RWPE2 (cell line): ENCODE measurements at regions not wholly inside any gene's neighbourhood (a gene's known extent, or its start where the extent isn't known, plus 50 kb on each side); places are given as distances from the start of the nearest gene placed in this dataset.

Experiments used
- ATAC-seq: fragments of 200-7000 bp; cut with Tn5 transposase; 3 replicates; pipeline ENCODE4 v1.9.1; 2021; ENCODE audit warnings: low read depth
- DNase-seq: peaks from one replicate; pipeline ENCODE4 v3.0.0-alpha.2; 2020; ENCODE audit warnings: low spot score
- H3K27ac ChIP-seq: fragments of 450-650 bp; 2 replicates; pipeline ENCODE4 v1.5.1; 2017; ENCODE audit warnings: mild to moderate bottlenecking; ENCODE audit not compliant: poor library complexity, severe bottlenecking
- H3K27me3 ChIP-seq: fragments of 250-450 bp; sonication (Bioruptor Pico); 2 replicates; pipeline ENCODE4 v1.5.1; 2021; ENCODE audit warnings: mild to moderate bottlenecking, moderate library complexity; ENCODE audit not compliant: insufficient read depth, poor library complexity, severe bottlenecking
- H3K36me3 ChIP-seq: fragments of 250-450 bp; sonication (Bioruptor Pico); 2 replicates; pipeline ENCODE4 v1.5.1; 2020; ENCODE audit warnings: low read depth, mild to moderate bottlenecking, moderate library complexity
- H3K4me1 ChIP-seq: fragments of 250-450 bp; sonication (Bioruptor Pico); 2 replicates; pipeline ENCODE4 v1.5.1; 2021; ENCODE audit warnings: mild to moderate bottlenecking, moderate library complexity; ENCODE audit not compliant: insufficient read depth, poor library complexity, severe bottlenecking
- H3K4me3 ChIP-seq: fragments of 250-450 bp; sonication (Bioruptor Pico); 2 replicates; pipeline ENCODE4 v1.5.1; 2021; ENCODE audit warnings: mild to moderate bottlenecking, moderate library complexity; ENCODE audit not compliant: severe bottlenecking
- H3K9me3 ChIP-seq: fragments of 250-450 bp; sonication (Bioruptor Pico); 2 replicates; pipeline ENCODE4 v1.5.1; 2021; ENCODE audit warnings: mild to moderate bottlenecking, moderate library complexity; ENCODE audit not compliant: severe bottlenecking
- TF ChIP-seq, protein P1 (sequence below): fragments of 450-650 bp; IDR thresholded peaks from one replicate; pipeline ENCODE4 v1.5.1; 2017; ENCODE audit warnings: mild to moderate bottlenecking, moderate library complexity; ENCODE audit not compliant: poor library complexity, severe bottlenecking

GRCh38 chr4:8748236-8748575 lies 123.4 kb downstream of the HMX1 start:
- TF ChIP-seq, protein P1, sequence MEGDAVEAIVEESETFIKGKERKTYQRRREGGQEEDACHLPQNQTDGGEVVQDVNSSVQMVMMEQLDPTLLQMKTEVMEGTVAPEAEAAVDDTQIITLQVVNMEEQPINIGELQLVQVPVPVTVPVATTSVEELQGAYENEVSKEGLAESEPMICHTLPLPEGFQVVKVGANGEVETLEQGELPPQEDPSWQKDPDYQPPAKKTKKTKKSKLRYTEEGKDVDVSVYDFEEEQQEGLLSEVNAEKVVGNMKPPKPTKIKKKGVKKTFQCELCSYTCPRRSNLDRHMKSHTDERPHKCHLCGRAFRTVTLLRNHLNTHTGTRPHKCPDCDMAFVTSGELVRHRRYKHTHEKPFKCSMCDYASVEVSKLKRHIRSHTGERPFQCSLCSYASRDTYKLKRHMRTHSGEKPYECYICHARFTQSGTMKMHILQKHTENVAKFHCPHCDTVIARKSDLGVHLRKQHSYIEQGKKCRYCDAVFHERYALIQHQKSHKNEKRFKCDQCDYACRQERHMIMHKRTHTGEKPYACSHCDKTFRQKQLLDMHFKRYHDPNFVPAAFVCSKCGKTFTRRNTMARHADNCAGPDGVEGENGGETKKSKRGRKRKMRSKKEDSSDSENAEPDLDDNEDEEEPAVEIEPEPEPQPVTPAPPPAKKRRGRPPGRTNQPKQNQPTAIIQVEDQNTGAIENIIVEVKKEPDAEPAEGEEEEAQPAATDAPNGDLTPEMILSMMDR: no peak
- H3K27ac ChIP-seq: no peak overlapping the region
- peaks cover 17% of the 10 kb centered on the region for H3K27me3 ChIP-seq
- no peaks in the 10 kb centered on the region for H3K4me1 ChIP-seq
- H3K4me3 ChIP-seq: no peak overlapping the region
- H3K9me3 ChIP-seq: no peaks in the 10 kb centered on the region
- H3K36me3 ChIP-seq: no peaks in the 10 kb centered on the region
- DNase-seq (no peak), ATAC-seq (no peak)

- TF ChIP-seq, protein P1: no peak
- ATAC-seq: no peak
- no peak for DNase-seq
Measured at GRCh38 chr4:8747467-8748235, 124.0 kb downstream of the HMX1 start.

DNA sequence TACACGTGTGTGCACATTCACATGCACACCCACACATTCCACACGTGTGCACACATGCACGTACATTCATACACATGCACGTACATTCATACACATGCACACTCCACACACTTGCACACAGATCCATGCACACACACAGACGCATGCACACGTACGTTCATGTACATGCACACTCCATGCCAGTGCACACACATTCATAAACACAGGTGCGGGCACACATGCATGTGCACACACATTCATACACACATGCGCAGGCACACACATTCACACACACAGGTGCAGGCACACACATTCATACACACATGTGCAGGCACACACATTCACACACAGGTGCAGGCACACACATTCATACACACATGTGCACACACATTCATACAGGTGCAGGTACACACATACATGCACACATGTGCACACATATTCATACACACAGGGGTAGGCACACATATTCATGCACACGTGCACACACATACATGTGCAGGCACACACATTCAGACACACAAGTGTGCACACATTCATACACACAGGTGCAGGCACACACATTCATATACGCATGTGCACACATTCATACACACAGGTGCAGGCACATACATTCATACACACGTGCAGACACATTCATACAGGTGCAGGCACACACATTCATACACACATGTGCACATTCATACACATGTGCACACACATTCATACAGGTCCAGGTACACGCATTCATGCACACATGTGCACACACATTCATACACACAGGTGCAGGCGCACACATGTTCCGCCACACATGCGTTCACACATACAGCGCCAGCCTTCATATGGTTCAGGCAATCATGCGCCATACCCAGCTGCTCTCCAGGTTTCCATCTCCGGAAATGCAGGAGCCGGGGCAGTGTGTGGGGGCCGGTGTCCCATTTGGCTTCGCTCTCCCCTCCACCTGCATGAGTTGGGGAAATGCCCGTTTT lies 124.8 kb downstream of the HMX1 start:
- H3K36me3 ChIP-seq: no peaks in the 10 kb centered on the region
- DNase-seq (no peak), ATAC-seq (no peak)
- H3K27me3 ChIP-seq: peaks cover 11% of the 10 kb centered on the region
- H3K4me3 ChIP-seq: no peak overlapping the region
- H3K4me1 ChIP-seq: no peaks in the 10 kb centered on the region
- no peaks in the 10 kb centered on the region for H3K9me3 ChIP-seq
- TF ChIP-seq, protein P1: no peak
- no peak overlapping the region for H3K27ac ChIP-seq

More at GRCh38 chr4:8747467-8748235, 124.0 kb downstream of the HMX1 start:
- no peaks in the 10 kb centered on the region for H3K36me3 ChIP-seq
- H3K27me3 ChIP-seq: peaks cover 16% of the 10 kb centered on the region
- H3K4me1 ChIP-seq: no peaks in the 10 kb centered on the region
- H3K9me3 ChIP-seq: no peaks in the 10 kb centered on the region
- H3K4me3 ChIP-seq: no peak overlapping the region
- no peak overlapping the region for H3K27ac ChIP-seq

GRCh38 chr4:8745826-8746225 lies 125.8 kb downstream of the HMX1 start:
- Histone ChIP-seq H3K4me1 (no peaks in the 10 kb centered on the region), H3K9me3 (no peaks in the 10 kb centered on the region), H3K27ac (no peak overlapping the region), H3K4me3 (no peak overlapping the region), H3K27me3 (peaks cover 5% of the 10 kb centered on the region), H3K36me3 (no peaks in the 10 kb centered on the region)
- TF ChIP-seq, protein P1: no peak
- DNase-seq (no peak), ATAC-seq (no peak)
